H1 (cell line): ENCODE measurements at regions not wholly inside any gene's neighbourhood (a gene's known extent, or its start where the extent isn't known, plus 50 kb on each side); places are given as distances from the start of the nearest gene placed in this dataset.

ENCODE experiments used
- CHD1 ChIP-seq: IDR thresholded peaks from 2 replicates; pipeline ENCODE4 v1.6.1; 2012; ENCODE audit warnings: low read depth, low read length, improper control_type of control experiment
- HDAC6 ChIP-seq: IDR thresholded peaks from one replicate; pipeline ENCODE4 v1.7.1; 2012; ENCODE audit warnings: low read depth, mild to moderate bottlenecking, inconsistent platforms, low read length, moderate library complexity
- NRF1 ChIP-seq: IDR thresholded peaks from 2 replicates; pipeline ENCODE4 v1.6.1; 2011; ENCODE audit warnings: mild to moderate bottlenecking, low read depth, low read length, improper control_type of control experiment
- POLR2AphosphoS5 ChIP-seq: IDR thresholded peaks from 2 replicates; pipeline ENCODE4 v1.6.1; 2011; ENCODE audit warnings: low read depth, low read length

DNA sequence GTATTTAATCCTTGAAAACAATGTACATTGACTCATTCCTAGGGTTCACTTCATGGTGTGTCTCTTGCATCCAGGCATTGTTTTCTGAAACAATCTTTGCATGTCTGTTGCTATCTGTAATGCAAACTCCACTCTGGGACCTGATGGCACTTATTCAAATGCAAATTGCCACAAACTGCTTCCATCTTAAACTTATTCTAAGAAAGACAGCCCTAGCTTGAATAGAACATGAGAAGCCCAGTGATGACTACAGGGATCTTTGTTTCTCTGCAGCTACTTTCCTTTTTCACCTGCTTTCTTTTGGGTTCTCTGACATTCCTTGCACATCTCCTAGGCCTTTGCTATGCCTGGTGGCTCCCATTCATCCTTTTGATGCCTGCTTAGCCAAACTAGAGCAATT is 827.0 kb downstream of the CDY2B start (continued):
- TF ChIP-seq CHD1, result no peak
- TF ChIP-seq NRF1, result no peak
- no peak for TF ChIP-seq HDAC6
- no peak for TF ChIP-seq POLR2AphosphoS5
